ENCODE measurements at regions not wholly inside any gene's neighbourhood (a gene's known extent, or its start where the extent isn't known, plus 50 kb on each side); places are given as distances from the start of the nearest gene placed in this dataset.

GRCh38 chr2:152815634-152816257 is 97.3 kb downstream of the ARL6IP6 start:
- TF ChIP-seq EZH2 (optimal IDR thresholded peaks at IDR 0.05; ENCODE audit: low read depth, low read length) (no peak), CTCF (IDR thresholded peaks at IDR 0.05; ENCODE audit: low read length) (no peak)

Measured in MM.1S (cell line).